LNCaP clone FGC (cell line): ENCODE measurements at regions not wholly inside any gene's neighbourhood (a gene's known extent, or its start where the extent isn't known, plus 50 kb on each side); places are given as distances from the start of the nearest gene placed in this dataset.

Source experiments
- DNase-seq: peaks from one replicate; pipeline ENCODE4 v3.0.0-alpha.2; 2011; ENCODE audit warnings: low read depth
- H3K4me3 ChIP-seq: 2 replicates; pipeline ENCODE4 v1.5.1; 2011; ENCODE audit warnings: mild to moderate bottlenecking, low read depth, low read length, control low read depth
- TF ChIP-seq, protein P1 (sequence below): IDR thresholded peaks from 2 replicates; pipeline ENCODE4 v1.5.1; 2012; ENCODE audit warnings: mild to moderate bottlenecking; ENCODE audit not compliant: control insufficient read depth, insufficient read depth; ENCODE audit errors: extremely low read depth

DNA sequence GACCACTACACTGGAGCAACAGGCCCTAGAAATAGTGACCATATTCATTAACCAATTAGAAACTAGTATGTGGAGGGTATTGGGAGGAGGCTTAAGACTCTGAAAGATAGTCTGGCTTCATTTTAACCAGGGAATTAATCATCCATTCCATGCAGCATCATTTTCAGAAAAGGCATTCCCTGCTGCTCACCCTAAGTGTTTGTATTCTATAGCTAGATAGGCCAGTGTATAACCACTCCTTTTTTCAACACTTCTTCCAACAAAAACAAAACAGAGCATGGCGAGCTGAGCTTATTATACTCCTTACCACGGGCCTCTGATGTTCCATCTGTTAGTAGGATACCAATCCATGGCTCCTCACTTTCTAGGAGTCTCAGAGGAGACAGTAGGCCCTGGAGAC is 112.0 kb upstream of the PKDCC start:
- TF ChIP-seq, protein P1, sequence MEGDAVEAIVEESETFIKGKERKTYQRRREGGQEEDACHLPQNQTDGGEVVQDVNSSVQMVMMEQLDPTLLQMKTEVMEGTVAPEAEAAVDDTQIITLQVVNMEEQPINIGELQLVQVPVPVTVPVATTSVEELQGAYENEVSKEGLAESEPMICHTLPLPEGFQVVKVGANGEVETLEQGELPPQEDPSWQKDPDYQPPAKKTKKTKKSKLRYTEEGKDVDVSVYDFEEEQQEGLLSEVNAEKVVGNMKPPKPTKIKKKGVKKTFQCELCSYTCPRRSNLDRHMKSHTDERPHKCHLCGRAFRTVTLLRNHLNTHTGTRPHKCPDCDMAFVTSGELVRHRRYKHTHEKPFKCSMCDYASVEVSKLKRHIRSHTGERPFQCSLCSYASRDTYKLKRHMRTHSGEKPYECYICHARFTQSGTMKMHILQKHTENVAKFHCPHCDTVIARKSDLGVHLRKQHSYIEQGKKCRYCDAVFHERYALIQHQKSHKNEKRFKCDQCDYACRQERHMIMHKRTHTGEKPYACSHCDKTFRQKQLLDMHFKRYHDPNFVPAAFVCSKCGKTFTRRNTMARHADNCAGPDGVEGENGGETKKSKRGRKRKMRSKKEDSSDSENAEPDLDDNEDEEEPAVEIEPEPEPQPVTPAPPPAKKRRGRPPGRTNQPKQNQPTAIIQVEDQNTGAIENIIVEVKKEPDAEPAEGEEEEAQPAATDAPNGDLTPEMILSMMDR = no peak
- no peak overlapping the region for H3K4me3 ChIP-seq
- DNase-seq = no peak

DNA sequence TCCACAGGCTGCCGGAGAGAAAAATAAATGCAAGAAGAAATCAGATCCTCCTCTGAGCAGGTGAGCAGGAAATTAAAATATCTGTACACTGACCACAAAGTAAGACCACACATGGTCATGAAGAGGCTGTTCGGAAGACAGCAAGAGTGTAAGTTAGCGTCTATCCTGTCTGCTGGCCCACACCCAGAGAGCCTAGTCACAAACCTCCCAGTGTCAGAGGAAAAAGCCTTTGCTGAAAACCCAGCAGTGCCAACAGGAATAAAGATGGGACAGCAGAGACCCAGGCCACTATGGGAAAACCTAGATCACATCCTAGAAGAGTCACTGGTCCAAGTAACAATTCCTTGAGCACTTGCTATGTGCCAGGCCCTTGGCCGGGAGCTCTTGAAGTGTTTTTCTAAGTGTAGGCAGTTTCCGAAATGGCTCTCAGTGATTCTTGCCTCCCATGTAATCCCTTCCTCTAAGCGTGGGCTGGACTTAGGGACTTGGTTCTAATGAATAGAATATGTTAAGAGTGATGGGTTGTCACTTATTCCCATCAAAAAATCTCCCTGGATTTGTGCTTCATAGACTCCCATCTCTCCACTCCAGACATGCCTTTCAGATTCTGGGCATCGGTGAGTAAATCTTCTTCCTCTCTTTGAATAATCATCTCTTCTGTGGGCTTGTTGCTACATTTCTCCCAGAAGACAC is 110.9 kb upstream of the PKDCC start:
- no peak for DNase-seq
- H3K4me3 ChIP-seq = no peak overlapping the region
- TF ChIP-seq, protein P1 = no peak

DNA sequence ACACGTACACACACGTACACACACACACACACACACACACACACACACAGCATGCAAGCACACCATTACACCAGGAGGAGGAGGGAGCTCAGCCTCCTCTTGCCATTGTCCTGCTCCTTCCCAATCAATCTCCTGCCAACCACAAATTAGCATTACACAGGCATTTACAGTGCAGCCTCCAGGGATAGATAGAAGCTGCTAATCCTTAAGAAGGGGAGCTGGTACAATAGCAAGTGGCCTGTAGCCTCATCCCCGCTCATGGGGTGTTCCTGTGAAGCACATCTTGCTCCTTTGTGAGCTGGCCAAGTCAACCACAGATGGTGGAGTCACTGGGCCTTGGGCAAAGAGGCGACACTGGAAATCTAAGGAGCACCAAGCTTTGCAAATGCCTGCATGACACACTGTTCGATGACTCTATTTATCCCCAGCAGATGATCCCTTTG is 110.3 kb upstream of the PKDCC start:
- no peak overlapping the region for H3K4me3 ChIP-seq
- TF ChIP-seq, protein P1 = no peak
- DNase-seq = no peak

DNA sequence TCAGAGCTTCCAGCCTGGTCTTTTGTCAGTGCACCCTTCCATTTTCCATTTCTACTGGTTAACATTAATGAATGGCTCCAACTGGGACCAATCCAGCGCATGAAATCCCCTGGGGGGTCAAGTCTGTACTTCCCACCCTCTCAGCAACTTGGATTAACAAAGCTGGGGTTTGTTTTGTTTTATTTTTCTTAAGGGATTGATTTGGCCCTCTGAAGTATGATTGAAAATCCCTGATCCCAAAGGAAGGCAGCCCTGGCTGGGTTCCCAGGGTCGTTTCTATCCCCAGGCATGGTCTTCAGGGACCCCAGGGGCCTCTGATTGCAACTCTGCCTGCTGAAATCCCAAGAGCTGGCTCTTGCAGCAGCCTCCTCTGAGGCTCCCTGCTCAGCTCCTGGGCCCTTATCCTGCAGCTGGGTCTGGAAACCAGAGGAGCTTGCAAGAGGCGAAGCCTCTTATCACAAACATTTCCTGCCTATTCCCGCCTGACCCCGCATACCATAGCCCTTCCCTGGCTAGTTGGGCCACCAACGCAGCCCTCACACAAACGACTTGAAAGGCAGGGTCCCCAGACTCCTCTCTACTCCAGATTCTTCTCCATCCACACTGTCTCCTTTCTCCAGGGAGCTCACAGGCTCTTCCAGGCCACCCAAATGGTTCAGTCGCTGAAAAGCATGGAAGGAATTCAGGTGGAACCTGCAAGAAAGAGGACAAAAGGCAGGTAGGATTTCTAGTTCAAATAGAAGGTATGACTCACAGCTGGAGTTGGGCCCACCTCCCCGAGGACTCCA is 109.7 kb upstream of the PKDCC start:
- no peak overlapping the region for H3K4me3 ChIP-seq
- DNase-seq = no peak
- TF ChIP-seq, protein P1 = no peak

DNA sequence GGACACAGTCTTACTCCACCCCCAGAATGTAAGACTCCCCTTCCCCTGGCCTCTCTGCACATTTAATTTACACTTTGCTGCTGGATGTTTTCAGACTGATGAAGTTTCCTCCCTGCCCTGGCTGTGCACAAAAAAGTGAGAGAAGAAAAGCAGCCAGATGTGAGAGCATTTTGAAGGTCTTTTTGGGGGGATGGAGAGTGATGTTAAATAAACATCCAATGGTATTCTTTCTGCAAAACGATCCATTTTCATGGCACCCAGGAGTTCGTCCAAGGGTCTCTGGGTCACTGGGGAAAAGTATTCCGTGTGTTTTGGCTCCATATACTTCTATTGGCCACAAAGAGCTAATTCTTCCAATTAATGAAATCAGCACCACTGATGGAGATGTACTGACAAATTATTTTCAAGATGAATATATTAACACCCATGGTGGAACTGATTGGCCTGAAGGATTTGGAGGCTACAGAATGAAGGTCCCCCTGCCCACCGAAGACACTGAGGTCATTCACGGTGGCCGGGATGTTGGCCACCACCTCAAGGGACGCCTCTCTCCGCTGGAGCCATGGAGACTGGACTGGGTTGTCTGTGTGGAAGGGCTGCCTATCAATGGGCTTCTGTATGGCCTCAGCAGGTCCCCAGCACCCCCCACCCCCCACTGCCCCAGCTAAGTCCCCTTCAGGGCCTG is 107.6 kb upstream of the PKDCC start:
- no peak for DNase-seq
- TF ChIP-seq, protein P1 = no peak
- H3K4me3 ChIP-seq = no peak overlapping the region

DNA sequence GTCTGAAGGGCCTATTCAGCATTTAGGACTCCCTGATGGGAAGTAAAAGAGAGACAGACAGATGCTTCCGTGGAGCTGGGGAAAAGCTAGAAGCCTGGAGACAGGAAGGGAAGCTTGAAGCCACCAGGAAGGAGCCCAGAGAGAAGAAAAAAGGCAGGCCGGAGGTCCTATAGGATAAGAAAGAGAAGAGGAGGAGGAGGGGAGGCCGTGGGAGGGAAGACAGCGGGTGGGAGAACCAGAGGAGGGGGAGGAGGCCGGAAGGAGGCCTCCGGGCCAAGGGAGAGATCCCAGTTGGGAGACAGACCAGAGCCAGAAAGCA is 107.1 kb upstream of the PKDCC start:
- DNase-seq = no peak
- TF ChIP-seq, protein P1 = no peak
- no peak overlapping the region for H3K4me3 ChIP-seq
